Ectodermal cell (in vitro differentiated cells): ENCODE measurements at regions not wholly inside any gene's neighbourhood (a gene's known extent, or its start where the extent isn't known, plus 50 kb on each side); places are given as distances from the start of the nearest gene placed in this dataset.

Source experiments
- H3K27ac ChIP-seq: 2 replicates; pipeline ENCODE4 v1.7.0; 2013; ENCODE audit warnings: mild to moderate bottlenecking, low read depth, low read length; ENCODE audit not compliant: insufficient read depth, poor library complexity, severe bottlenecking
- H3K27me3 ChIP-seq: 2 replicates; pipeline ENCODE4 v1.7.0; 2013; ENCODE audit warnings: mild to moderate bottlenecking, low read length; ENCODE audit not compliant: insufficient read depth, control insufficient read depth, poor library complexity, severe bottlenecking
- H3K36me3 ChIP-seq: one replicate; pipeline ENCODE4 v1.7.0; 2013; ENCODE audit warnings: low read length; ENCODE audit not compliant: control insufficient read depth, insufficient read depth
- H3K4me1 ChIP-seq: one replicate; pipeline ENCODE4 v1.7.0; 2013; ENCODE audit warnings: low read length; ENCODE audit not compliant: control insufficient read depth, insufficient read depth
- H3K4me3 ChIP-seq: 2 replicates; pipeline ENCODE4 v1.7.0; 2013; ENCODE audit warnings: low read depth, low read length, control low read depth; ENCODE audit not compliant: insufficient read depth
- H3K9me3 ChIP-seq: 2 replicates; pipeline ENCODE4 v1.7.0; 2013; ENCODE audit warnings: mild to moderate bottlenecking, low read length, moderate library complexity; ENCODE audit not compliant: control insufficient read depth
- WGBS, 2 experiments: methylation state at CpG; one replicate each; pipeline ENCODE4 v1.1.7; 2013; ENCODE audit warnings: missing lambda C conversion rate in 2 of 2; 5-methylcytosine and 5-hydroxymethylcytosine counted together

- Histone ChIP-seq H3K27ac (no peak overlapping the region), H3K36me3 (no peaks in the 10 kb centered on the region), H3K4me3 (no peak overlapping the region), H3K9me3 (no peaks in the 10 kb centered on the region), H3K27me3 (no peaks in the 10 kb centered on the region), H3K4me1 (peaks cover 16% of the 10 kb centered on the region)
- 69 to 75% methylated on average over 7 of the region's 7 CpGs for WGBS, 2 experiments
These were observed 98.3 kb upstream of the CXXC4 start for GRCh38 chr4:104593019-104593418.

DNA sequence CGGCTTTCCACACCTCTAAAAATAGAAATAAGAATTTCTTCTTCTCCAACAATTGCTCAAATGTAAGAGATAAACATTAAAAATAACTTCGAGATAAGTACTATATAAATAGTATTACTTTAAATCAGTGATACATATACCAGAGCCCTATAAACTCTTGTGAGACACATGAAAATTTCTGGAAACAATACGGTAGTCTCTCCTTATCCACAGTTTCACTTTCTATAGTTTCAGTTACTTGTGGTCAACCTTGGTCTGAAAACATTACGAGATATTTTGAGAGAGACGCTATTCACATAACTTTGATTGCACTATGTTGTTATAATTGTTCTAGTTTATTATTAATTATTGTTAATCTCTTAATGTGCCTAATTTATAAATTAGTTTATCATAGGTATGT, 101.5 kb upstream of the CXXC4 start:
- Histone ChIP-seq H3K4me1 (peaks cover 12% of the 10 kb centered on the region), H3K9me3 (no peaks in the 10 kb centered on the region), H3K27ac (no peak overlapping the region), H3K27me3 (no peaks in the 10 kb centered on the region), H3K36me3 (no peaks in the 10 kb centered on the region), H3K4me3 (no peak overlapping the region)
- 87 to 92% methylated on average over 1 to 3 of the region's 5 CpGs for WGBS, 2 experiments

- Histone ChIP-seq H3K4me1 (no peaks in the 10 kb centered on the region), H3K27ac (no peak overlapping the region), H3K27me3 (no peaks in the 10 kb centered on the region), H3K9me3 (no peaks in the 10 kb centered on the region), H3K4me3 (no peak overlapping the region), H3K36me3 (no peaks in the 10 kb centered on the region)
- WGBS, 2 experiments, result 88 to 93% methylated on average over 1 of the region's 1 CpG
These were observed 120.8 kb upstream of the CXXC4 start for GRCh38 chr4:104615496-104615895.

- 89 to 94% methylated on average over 2 of the region's 2 CpGs for WGBS, 2 experiments
- Histone ChIP-seq H3K4me1 (no peaks in the 10 kb centered on the region), H3K9me3 (no peaks in the 10 kb centered on the region), H3K27ac (no peak overlapping the region), H3K4me3 (no peak overlapping the region), H3K36me3 (no peaks in the 10 kb centered on the region), H3K27me3 (no peaks in the 10 kb centered on the region)
These were observed 121.2 kb upstream of the CXXC4 start for GRCh38 chr4:104615926-104616325.

GRCh38 chr4:104616401-104616820, 121.7 kb upstream of the CXXC4 start:
- Histone ChIP-seq H3K4me3 (no peak overlapping the region), H3K27me3 (no peaks in the 10 kb centered on the region), H3K9me3 (no peaks in the 10 kb centered on the region), H3K27ac (no peak overlapping the region), H3K36me3 (no peaks in the 10 kb centered on the region), H3K4me1 (no peaks in the 10 kb centered on the region)
- 76 to 81% methylated on average over 6 of the region's 6 CpGs for WGBS, 2 experiments

GRCh38 chr4:104625706-104626105, 131.0 kb upstream of the CXXC4 start:
- Histone ChIP-seq H3K27ac (no peak overlapping the region), H3K9me3 (no peaks in the 10 kb centered on the region), H3K27me3 (no peaks in the 10 kb centered on the region), H3K36me3 (no peaks in the 10 kb centered on the region), H3K4me3 (no peak overlapping the region), H3K4me1 (no peaks in the 10 kb centered on the region)
- WGBS, 2 experiments, result 95 to 100% methylated on average over 1 of the region's 1 CpG

DNA sequence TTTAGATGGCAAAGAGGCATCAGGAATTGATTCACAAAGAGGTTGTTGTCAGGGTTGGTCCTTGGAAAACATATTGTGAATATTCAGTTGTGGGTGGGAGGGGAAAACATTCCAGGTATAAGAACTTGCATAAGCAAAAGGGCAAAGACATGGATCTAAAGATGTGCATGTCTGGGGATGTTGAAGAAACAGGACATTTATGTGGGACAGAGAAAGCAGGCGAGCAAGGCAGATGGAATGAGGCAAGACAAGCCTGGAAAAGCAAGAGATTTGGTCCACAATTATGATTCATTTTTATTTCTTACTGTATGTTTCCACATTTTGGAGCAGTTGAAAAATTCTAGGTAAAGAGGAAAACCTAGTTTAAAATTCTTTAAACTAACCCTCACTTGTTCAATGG, 134.9 kb upstream of the CXXC4 start:
- Histone ChIP-seq H3K27ac (no peak overlapping the region), H3K36me3 (no peaks in the 10 kb centered on the region), H3K27me3 (no peaks in the 10 kb centered on the region), H3K9me3 (no peaks in the 10 kb centered on the region), H3K4me3 (no peak overlapping the region), H3K4me1 (no peaks in the 10 kb centered on the region)
- WGBS, 2 experiments, result 83 to 92% methylated on average over 1 of the region's 1 CpG

GRCh38 chr4:104630272-104630671, 135.6 kb upstream of the CXXC4 start:
- no peaks in the 10 kb centered on the region for H3K4me1 ChIP-seq
- H3K9me3 ChIP-seq, result no peaks in the 10 kb centered on the region
- WGBS, 2 experiments, result 88 to 100% methylated on average over 1 of the region's 1 CpG
- no peak overlapping the region for H3K4me3 ChIP-seq
- H3K36me3 ChIP-seq, result no peaks in the 10 kb centered on the region
- H3K27ac ChIP-seq, result no peak overlapping the region
- H3K27me3 ChIP-seq, result no peaks in the 10 kb centered on the region

- Histone ChIP-seq H3K9me3 (no peaks in the 10 kb centered on the region), H3K36me3 (no peaks in the 10 kb centered on the region), H3K27ac (no peak overlapping the region), H3K4me3 (no peak overlapping the region), H3K27me3 (no peaks in the 10 kb centered on the region), H3K4me1 (no peaks in the 10 kb centered on the region)
- 95 to 100% methylated on average over 1 of the region's 1 CpG for WGBS, 2 experiments
These were observed 136.3 kb upstream of the CXXC4 start for GRCh38 chr4:104631000-104631399.

GRCh38 chr4:104641418-104641817, 146.7 kb upstream of the CXXC4 start:
- Histone ChIP-seq H3K4me3 (no peak overlapping the region), H3K36me3 (no peaks in the 10 kb centered on the region), H3K27me3 (no peaks in the 10 kb centered on the region), H3K27ac (no peak overlapping the region), H3K4me1 (no peaks in the 10 kb centered on the region), H3K9me3 (no peaks in the 10 kb centered on the region)
- 71 to 74% methylated on average over 2 to 3 of the region's 3 CpGs for WGBS, 2 experiments

- no peaks in the 10 kb centered on the region for H3K9me3 ChIP-seq
- no peaks in the 10 kb centered on the region for H3K27me3 ChIP-seq
- H3K4me3 ChIP-seq, result no peak overlapping the region
- 94 to 96% methylated on average over 3 of the region's 3 CpGs for WGBS, 2 experiments
- no peak overlapping the region for H3K27ac ChIP-seq
- H3K36me3 ChIP-seq, result no peaks in the 10 kb centered on the region
- H3K4me1 ChIP-seq, result no peaks in the 10 kb centered on the region
These were observed 147.8 kb upstream of the CXXC4 start for GRCh38 chr4:104642521-104642920.
